ENCODE measurements at regions not wholly inside any gene's neighbourhood (a gene's known extent, or its start where the extent isn't known, plus 50 kb on each side); places are given as distances from the start of the nearest gene placed in this dataset.

- intact Hi-C loops (cut with DNase I; ENCODE audit: low total_unique reads), result no loop called here
- H3K4me3 ChIP-seq, result no peak overlapping the region
These were observed 88.5 kb upstream of the HPCAL1 start for GRCh38 chr2:10214179-10214578.

GRCh38 chr2:10215393-10215935 lies 87.2 kb upstream of the HPCAL1 start:
- no peaks in the 10 kb centered on the region for H3K4me1 ChIP-seq
- 89 to 92% methylated on average over 7 of the region's 7 CpGs for WGBS, 2 donors (ENCODE audit: low coverage in 1 of 2)
- TF ChIP-seq POLR2AphosphoS5 (IDR thresholded peaks at IDR 0.05) (no peak), EP300 (IDR thresholded peaks at IDR 0.05; ENCODE audit: low read depth) (no peak), CTCF (IDR thresholded peaks at IDR 0.05) (no peak), POLR2A (IDR thresholded peaks at IDR 0.05) (no peak)
- H3K36me3 ChIP-seq, result no peaks in the 10 kb centered on the region
- no peak overlapping the region for H3K27ac ChIP-seq
- no peaks in the 10 kb centered on the region for H3K27me3 ChIP-seq
- DNase-seq, result no peak
- intact Hi-C loops (cut with DNase I; ENCODE audit: low total_unique reads) (no loop called here), in situ Hi-C loops (cut with MboI; ENCODE audit: low pct_ligation_motif_present in 1 of 4, low pct_unique_long_range_greater_than_20kb in 1 of 4, low sequenced_read_pairs in 3 of 4) (no loop called here)
- no peak overlapping the region for H3K4me3 ChIP-seq
- no peaks in the 10 kb centered on the region for H3K9me3 ChIP-seq

More at GRCh38 chr2:10214179-10214578, 88.5 kb upstream of the HPCAL1 start:
- no peaks in the 10 kb centered on the region for H3K9me3 ChIP-seq
- DNase-seq, result no peak
- H3K36me3 ChIP-seq, result no peaks in the 10 kb centered on the region
- no peaks in the 10 kb centered on the region for H3K4me1 ChIP-seq
- TF ChIP-seq POLR2AphosphoS5 (IDR thresholded peaks at IDR 0.05) (no peak), CTCF (IDR thresholded peaks at IDR 0.05) (no peak), EP300 (IDR thresholded peaks at IDR 0.05; ENCODE audit: low read depth) (no peak), POLR2A (IDR thresholded peaks at IDR 0.05) (no peak)
- 87 to 100% methylated on average over 2 to 8 of the region's 8 CpGs for WGBS, 2 donors (ENCODE audit: low coverage in 1 of 2)
- H3K27ac ChIP-seq, result no peak overlapping the region
- no peaks in the 10 kb centered on the region for H3K27me3 ChIP-seq
- in situ Hi-C loops (cut with MboI; ENCODE audit: low pct_ligation_motif_present in 1 of 4, low pct_unique_long_range_greater_than_20kb in 1 of 4, low sequenced_read_pairs in 3 of 4), result no loop called here

- H3K27ac ChIP-seq, result no peak overlapping the region
- H3K9me3 ChIP-seq, result no peaks in the 10 kb centered on the region
- in situ Hi-C loops (cut with MboI; ENCODE audit: low pct_ligation_motif_present in 1 of 4, low pct_unique_long_range_greater_than_20kb in 1 of 4, low sequenced_read_pairs in 3 of 4) (no loop called here), intact Hi-C loops (cut with DNase I; ENCODE audit: low total_unique reads) (no loop called here)
- H3K4me3 ChIP-seq, result no peak overlapping the region
- no peak for DNase-seq
- no peaks in the 10 kb centered on the region for H3K36me3 ChIP-seq
- TF ChIP-seq POLR2A (IDR thresholded peaks at IDR 0.05) (no peak), CTCF (IDR thresholded peaks at IDR 0.05) (no peak), EP300 (IDR thresholded peaks at IDR 0.05; ENCODE audit: low read depth) (no peak), POLR2AphosphoS5 (IDR thresholded peaks at IDR 0.05) (no peak)
- no peaks in the 10 kb centered on the region for H3K4me1 ChIP-seq
- WGBS, 2 donors (ENCODE audit: low coverage in 1 of 2), result 92 to 93% methylated on average over 8 to 28 of the region's 28 CpGs
- H3K27me3 ChIP-seq, result no peaks in the 10 kb centered on the region
These were observed 85.8 kb upstream of the HPCAL1 start for GRCh38 chr2:10216677-10217488.

GRCh38 chr2:10217489-10218435 lies 84.9 kb upstream of the HPCAL1 start:
- Histone ChIP-seq H3K27ac (no peak overlapping the region), H3K36me3 (no peaks in the 10 kb centered on the region), H3K9me3 (no peaks in the 10 kb centered on the region), H3K4me1 (no peaks in the 10 kb centered on the region), H3K27me3 (no peaks in the 10 kb centered on the region), H3K4me3 (no peak overlapping the region)
- in situ Hi-C loops (cut with MboI; ENCODE audit: low pct_ligation_motif_present in 1 of 4, low pct_unique_long_range_greater_than_20kb in 1 of 4, low sequenced_read_pairs in 3 of 4) (no loop called here), intact Hi-C loops (cut with DNase I; ENCODE audit: low total_unique reads) (no loop called here)
- DNase-seq, result no peak
- 91% methylated on average over 20 of the region's 20 CpGs; no CpG with 5 or more reads in 1 of the 2 donors for WGBS, 2 donors (ENCODE audit: low coverage in 1 of 2)
- no peak for TF ChIP-seq CTCF (IDR thresholded peaks at IDR 0.05)
- no peak for TF ChIP-seq EP300 (IDR thresholded peaks at IDR 0.05; ENCODE audit: low read depth)
- no peak for TF ChIP-seq POLR2A (IDR thresholded peaks at IDR 0.05)
- no peak for TF ChIP-seq POLR2AphosphoS5 (IDR thresholded peaks at IDR 0.05)
